HL-60 (cell line): ENCODE measurements at regions not wholly inside any gene's neighbourhood (a gene's known extent, or its start where the extent isn't known, plus 50 kb on each side); places are given as distances from the start of the nearest gene placed in this dataset.

Source experiments
- CTCF ChIP-seq: IDR thresholded peaks from one replicate; pipeline ENCODE4 v1.5.1; 2011; ENCODE audit warnings: low read length, control low read depth, inconsistent platforms; ENCODE audit not compliant: insufficient read depth
- GABPA ChIP-seq: IDR thresholded peaks from 2 replicates; pipeline ENCODE4 v1.6.1; 2012; ENCODE audit warnings: low read depth
- POLR2AphosphoS5 ChIP-seq: IDR thresholded peaks from 2 replicates; pipeline ENCODE4 v1.6.1; 2012; ENCODE audit warnings: low read depth
- SPI1 ChIP-seq: IDR thresholded peaks from 2 replicates; pipeline ENCODE4 v1.6.1; 2012; ENCODE audit warnings: low read depth, mild to moderate bottlenecking, borderline replicate concordance
- TF ChIP-seq, protein P1 (sequence below): IDR thresholded peaks from 2 replicates; pipeline ENCODE4 v1.6.1; 2012; ENCODE audit warnings: low read depth; ENCODE audit not compliant: insufficient replicate concordance

- TF ChIP-seq POLR2AphosphoS5 (no peak), CTCF (no peak), GABPA (no peak), SPI1 (no peak)
- TF ChIP-seq, protein P1, sequence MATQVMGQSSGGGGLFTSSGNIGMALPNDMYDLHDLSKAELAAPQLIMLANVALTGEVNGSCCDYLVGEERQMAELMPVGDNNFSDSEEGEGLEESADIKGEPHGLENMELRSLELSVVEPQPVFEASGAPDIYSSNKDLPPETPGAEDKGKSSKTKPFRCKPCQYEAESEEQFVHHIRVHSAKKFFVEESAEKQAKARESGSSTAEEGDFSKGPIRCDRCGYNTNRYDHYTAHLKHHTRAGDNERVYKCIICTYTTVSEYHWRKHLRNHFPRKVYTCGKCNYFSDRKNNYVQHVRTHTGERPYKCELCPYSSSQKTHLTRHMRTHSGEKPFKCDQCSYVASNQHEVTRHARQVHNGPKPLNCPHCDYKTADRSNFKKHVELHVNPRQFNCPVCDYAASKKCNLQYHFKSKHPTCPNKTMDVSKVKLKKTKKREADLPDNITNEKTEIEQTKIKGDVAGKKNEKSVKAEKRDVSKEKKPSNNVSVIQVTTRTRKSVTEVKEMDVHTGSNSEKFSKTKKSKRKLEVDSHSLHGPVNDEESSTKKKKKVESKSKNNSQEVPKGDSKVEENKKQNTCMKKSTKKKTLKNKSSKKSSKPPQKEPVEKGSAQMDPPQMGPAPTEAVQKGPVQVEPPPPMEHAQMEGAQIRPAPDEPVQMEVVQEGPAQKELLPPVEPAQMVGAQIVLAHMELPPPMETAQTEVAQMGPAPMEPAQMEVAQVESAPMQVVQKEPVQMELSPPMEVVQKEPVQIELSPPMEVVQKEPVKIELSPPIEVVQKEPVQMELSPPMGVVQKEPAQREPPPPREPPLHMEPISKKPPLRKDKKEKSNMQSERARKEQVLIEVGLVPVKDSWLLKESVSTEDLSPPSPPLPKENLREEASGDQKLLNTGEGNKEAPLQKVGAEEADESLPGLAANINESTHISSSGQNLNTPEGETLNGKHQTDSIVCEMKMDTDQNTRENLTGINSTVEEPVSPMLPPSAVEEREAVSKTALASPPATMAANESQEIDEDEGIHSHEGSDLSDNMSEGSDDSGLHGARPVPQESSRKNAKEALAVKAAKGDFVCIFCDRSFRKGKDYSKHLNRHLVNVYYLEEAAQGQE = no peak
Observed at GRCh38 chr12:11508699-11509098, 113.3 kb upstream of the PRB2 start.
